ENCODE measurements at regions not wholly inside any gene's neighbourhood (a gene's known extent, or its start where the extent isn't known, plus 50 kb on each side); places are given as distances from the start of the nearest gene placed in this dataset.

DNA sequence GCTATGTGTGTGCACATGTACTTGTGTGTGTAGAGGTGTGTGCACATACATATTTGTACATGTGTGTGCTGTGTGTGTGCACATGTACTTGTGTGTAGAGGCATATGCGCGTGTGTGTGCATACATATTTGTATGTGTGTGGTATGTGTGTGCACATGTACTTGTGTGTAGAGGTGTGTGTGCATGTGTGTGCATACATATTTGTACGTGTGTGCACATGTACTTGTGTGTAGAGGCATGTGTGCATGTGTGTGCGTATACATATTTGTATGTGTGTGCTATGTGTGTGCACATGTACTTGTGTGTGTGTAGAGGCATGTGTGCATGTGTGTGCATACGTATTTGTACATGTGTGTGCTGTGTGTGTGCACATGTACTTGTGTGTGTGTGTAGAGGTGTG lies 291.9 kb downstream of the AJAP1 start:
- no peak for TF ChIP-seq POLR2AphosphoS5 (IDR thresholded peaks at IDR 0.05; ENCODE audit: low read depth, low read length)
- no peak for TF ChIP-seq FOXP2 (optimal IDR thresholded peaks at IDR 0.05; ENCODE audit: borderline replicate concordance, extremely low read depth, extremely low read length, insufficient read depth)
- TF ChIP-seq SIN3A (IDR thresholded peaks at IDR 0.05; ENCODE audit: borderline replicate concordance, insufficient read depth, low read length) = no peak
- TF ChIP-seq TAF1 (IDR thresholded peaks at IDR 0.05; ENCODE audit: borderline replicate concordance, insufficient read depth, low read length) = no peak
- no peak for TF ChIP-seq REST (IDR thresholded peaks at IDR 0.05; ENCODE audit: insufficient read depth in 1 of 2, low read depth in 2 of 2, low read length in 2 of 2)

GRCh38 chr1:4944911-4945310 lies 290.5 kb downstream of the AJAP1 start:
- no peak for TF ChIP-seq REST (IDR thresholded peaks at IDR 0.05; ENCODE audit: insufficient read depth in 1 of 2, low read depth in 2 of 2, low read length in 2 of 2)
- TF ChIP-seq TAF1 (IDR thresholded peaks at IDR 0.05; ENCODE audit: borderline replicate concordance, insufficient read depth, low read length) = no peak
- no peak for TF ChIP-seq POLR2AphosphoS5 (IDR thresholded peaks at IDR 0.05; ENCODE audit: low read depth, low read length)
- no peak for TF ChIP-seq FOXP2 (optimal IDR thresholded peaks at IDR 0.05; ENCODE audit: borderline replicate concordance, extremely low read depth, extremely low read length, insufficient read depth)
- TF ChIP-seq SIN3A (IDR thresholded peaks at IDR 0.05; ENCODE audit: borderline replicate concordance, insufficient read depth, low read length) = no peak

DNA sequence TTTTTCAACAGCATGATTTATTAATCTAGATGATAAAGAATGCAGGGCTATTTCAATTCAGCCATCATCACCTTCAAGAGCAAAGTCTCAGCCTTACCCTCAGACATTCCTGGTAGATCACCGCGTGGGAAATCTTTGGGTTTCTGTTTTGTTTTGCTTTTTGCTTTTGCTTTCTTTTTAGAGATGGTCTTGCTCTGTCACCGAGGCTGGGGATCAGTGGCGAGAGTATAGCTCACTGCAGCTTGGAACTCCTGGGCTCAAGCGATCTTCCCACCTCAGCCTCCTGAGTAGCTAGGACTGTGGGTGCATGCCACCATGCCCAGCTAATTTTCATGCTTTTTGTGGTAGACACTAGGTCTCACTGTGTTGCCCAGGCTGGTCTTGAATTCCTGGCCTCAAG lies 289.7 kb downstream of the AJAP1 start:
- TF ChIP-seq SIN3A (IDR thresholded peaks at IDR 0.05; ENCODE audit: borderline replicate concordance, insufficient read depth, low read length) (no peak), REST (IDR thresholded peaks at IDR 0.05; ENCODE audit: insufficient read depth in 1 of 2, low read depth in 2 of 2, low read length in 2 of 2) (no peak), TAF1 (IDR thresholded peaks at IDR 0.05; ENCODE audit: borderline replicate concordance, insufficient read depth, low read length) (no peak), POLR2AphosphoS5 (IDR thresholded peaks at IDR 0.05; ENCODE audit: low read depth, low read length) (no peak), FOXP2 (optimal IDR thresholded peaks at IDR 0.05; ENCODE audit: borderline replicate concordance, extremely low read depth, extremely low read length, insufficient read depth) (no peak)

DNA sequence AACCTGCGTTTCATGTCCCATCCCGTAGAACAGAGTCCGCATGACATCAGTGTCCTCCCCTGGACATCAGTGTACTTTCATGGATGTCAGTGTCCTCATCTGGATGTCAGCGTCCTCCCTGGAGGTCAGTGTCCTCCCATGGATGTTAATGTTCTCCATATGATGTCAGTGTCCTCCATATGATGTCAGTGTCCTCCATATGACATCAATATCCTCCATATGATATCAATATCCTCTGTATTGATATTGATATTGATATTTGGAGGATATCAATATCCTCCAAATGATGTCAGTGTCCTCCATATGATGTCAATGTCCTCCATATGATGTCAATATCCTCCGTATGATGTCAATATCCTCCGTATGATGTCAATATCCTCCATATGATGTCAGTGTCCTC lies 284.9 kb downstream of the AJAP1 start:
- no peak for TF ChIP-seq FOXP2 (optimal IDR thresholded peaks at IDR 0.05; ENCODE audit: borderline replicate concordance, extremely low read depth, extremely low read length, insufficient read depth)
- no peak for TF ChIP-seq SIN3A (IDR thresholded peaks at IDR 0.05; ENCODE audit: borderline replicate concordance, insufficient read depth, low read length)
- no peak for TF ChIP-seq POLR2AphosphoS5 (IDR thresholded peaks at IDR 0.05; ENCODE audit: low read depth, low read length)
- no peak for TF ChIP-seq REST (IDR thresholded peaks at IDR 0.05; ENCODE audit: insufficient read depth in 1 of 2, low read depth in 2 of 2, low read length in 2 of 2)
- TF ChIP-seq TAF1 (IDR thresholded peaks at IDR 0.05; ENCODE audit: borderline replicate concordance, insufficient read depth, low read length) = no peak

All from PFSK-1 (cell line).